ENCODE measurements at regions not wholly inside any gene's neighbourhood (a gene's known extent, or its start where the extent isn't known, plus 50 kb on each side); places are given as distances from the start of the nearest gene placed in this dataset.

GRCh38 chr11:80669620-80670019, 1228.8 kb upstream of the TENM4 start:
- TF ChIP-seq, protein P1, sequence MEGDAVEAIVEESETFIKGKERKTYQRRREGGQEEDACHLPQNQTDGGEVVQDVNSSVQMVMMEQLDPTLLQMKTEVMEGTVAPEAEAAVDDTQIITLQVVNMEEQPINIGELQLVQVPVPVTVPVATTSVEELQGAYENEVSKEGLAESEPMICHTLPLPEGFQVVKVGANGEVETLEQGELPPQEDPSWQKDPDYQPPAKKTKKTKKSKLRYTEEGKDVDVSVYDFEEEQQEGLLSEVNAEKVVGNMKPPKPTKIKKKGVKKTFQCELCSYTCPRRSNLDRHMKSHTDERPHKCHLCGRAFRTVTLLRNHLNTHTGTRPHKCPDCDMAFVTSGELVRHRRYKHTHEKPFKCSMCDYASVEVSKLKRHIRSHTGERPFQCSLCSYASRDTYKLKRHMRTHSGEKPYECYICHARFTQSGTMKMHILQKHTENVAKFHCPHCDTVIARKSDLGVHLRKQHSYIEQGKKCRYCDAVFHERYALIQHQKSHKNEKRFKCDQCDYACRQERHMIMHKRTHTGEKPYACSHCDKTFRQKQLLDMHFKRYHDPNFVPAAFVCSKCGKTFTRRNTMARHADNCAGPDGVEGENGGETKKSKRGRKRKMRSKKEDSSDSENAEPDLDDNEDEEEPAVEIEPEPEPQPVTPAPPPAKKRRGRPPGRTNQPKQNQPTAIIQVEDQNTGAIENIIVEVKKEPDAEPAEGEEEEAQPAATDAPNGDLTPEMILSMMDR (conservative IDR thresholded peaks at IDR 0.05; ENCODE audit: low read depth, low read length), result no peak
- no peak for TF ChIP-seq POLR2A (IDR thresholded peaks at IDR 0.05; ENCODE audit: low read depth, low read length)
- no peak for TF ChIP-seq MXI1 (IDR thresholded peaks at IDR 0.05; ENCODE audit: borderline replicate concordance, low read depth, low read length)
- TF ChIP-seq CHD1 (IDR thresholded peaks at IDR 0.05; ENCODE audit: low read depth, low read length), result no peak
- TF ChIP-seq SMC3 (IDR thresholded peaks at IDR 0.05; ENCODE audit: low read depth, low read length), result no peak
- TF ChIP-seq RCOR1 (IDR thresholded peaks at IDR 0.05; ENCODE audit: insufficient replicate concordance, low read length), result no peak
- TF ChIP-seq, protein P2, sequence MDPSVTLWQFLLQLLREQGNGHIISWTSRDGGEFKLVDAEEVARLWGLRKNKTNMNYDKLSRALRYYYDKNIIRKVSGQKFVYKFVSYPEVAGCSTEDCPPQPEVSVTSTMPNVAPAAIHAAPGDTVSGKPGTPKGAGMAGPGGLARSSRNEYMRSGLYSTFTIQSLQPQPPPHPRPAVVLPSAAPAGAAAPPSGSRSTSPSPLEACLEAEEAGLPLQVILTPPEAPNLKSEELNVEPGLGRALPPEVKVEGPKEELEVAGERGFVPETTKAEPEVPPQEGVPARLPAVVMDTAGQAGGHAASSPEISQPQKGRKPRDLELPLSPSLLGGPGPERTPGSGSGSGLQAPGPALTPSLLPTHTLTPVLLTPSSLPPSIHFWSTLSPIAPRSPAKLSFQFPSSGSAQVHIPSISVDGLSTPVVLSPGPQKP (IDR thresholded peaks at IDR 0.05; ENCODE audit: borderline replicate concordance, low read depth, low read length), result no peak
- no peak for TF ChIP-seq NFE2L2 (IDR thresholded peaks at IDR 0.05; ENCODE audit: low read depth, low read length)
- no peak for TF ChIP-seq MAFK (IDR thresholded peaks at IDR 0.05; ENCODE audit: low read depth, low read length)
- TF ChIP-seq RAD21 (IDR thresholded peaks at IDR 0.05; ENCODE audit: low read length), result no peak
- no peak for TF ChIP-seq FOS (IDR thresholded peaks at IDR 0.05; ENCODE audit: low read depth, low read length)
